ENCODE measurements at regions not wholly inside any gene's neighbourhood (a gene's known extent, or its start where the extent isn't known, plus 50 kb on each side); places are given as distances from the start of the nearest gene placed in this dataset.

DNA sequence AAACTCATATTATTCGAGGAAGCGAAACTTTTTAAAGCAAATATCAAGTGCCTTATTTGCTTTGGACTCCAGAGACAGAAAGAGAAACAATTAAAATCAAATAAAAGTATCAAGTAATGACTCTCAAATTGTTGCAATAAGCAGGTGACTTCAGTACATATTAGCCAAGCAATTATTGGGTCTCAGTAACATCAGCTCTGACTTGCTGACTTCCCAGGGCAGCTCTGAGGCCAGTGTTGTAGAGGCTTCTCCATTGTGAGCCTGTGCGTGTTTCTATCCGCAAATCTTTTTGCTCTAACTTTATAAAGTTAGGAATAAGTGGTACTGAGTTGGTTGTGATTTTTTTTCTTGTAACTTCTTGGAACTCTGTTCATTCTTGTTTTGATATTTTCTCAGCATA is 186.8 kb upstream of the PRLR start:
- TF ChIP-seq, protein P1, sequence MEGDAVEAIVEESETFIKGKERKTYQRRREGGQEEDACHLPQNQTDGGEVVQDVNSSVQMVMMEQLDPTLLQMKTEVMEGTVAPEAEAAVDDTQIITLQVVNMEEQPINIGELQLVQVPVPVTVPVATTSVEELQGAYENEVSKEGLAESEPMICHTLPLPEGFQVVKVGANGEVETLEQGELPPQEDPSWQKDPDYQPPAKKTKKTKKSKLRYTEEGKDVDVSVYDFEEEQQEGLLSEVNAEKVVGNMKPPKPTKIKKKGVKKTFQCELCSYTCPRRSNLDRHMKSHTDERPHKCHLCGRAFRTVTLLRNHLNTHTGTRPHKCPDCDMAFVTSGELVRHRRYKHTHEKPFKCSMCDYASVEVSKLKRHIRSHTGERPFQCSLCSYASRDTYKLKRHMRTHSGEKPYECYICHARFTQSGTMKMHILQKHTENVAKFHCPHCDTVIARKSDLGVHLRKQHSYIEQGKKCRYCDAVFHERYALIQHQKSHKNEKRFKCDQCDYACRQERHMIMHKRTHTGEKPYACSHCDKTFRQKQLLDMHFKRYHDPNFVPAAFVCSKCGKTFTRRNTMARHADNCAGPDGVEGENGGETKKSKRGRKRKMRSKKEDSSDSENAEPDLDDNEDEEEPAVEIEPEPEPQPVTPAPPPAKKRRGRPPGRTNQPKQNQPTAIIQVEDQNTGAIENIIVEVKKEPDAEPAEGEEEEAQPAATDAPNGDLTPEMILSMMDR (IDR thresholded peaks at IDR 0.05; ENCODE audit: control extremely low read depth in 1 of 3, insufficient read depth in 1 of 3, low read depth in 1 of 3, low read length in 3 of 3), result no peak
- no peak for TF ChIP-seq EZH2 (IDR thresholded peaks at IDR 0.05; ENCODE audit: low read depth, low read length, severe bottlenecking)
- no peak for TF ChIP-seq EGR1 (IDR thresholded peaks at IDR 0.05; ENCODE audit: borderline replicate concordance, low read depth, low read length)
- TF ChIP-seq TEAD4 (IDR thresholded peaks at IDR 0.05; ENCODE audit: low read depth, low read length), result no peak
- TF ChIP-seq TAF1 (IDR thresholded peaks at IDR 0.05; ENCODE audit: low read depth, low read length), result no peak
- TF ChIP-seq EP300 (IDR thresholded peaks at IDR 0.05; ENCODE audit: borderline replicate concordance in 1 of 2, low read depth in 2 of 2, low read length in 2 of 2), result no peak
- no peak for TF ChIP-seq POLR2A (IDR thresholded peaks at IDR 0.05; ENCODE audit: control extremely low read depth in 1 of 2, low read depth in 2 of 2, low read length in 2 of 2)
- no peak for TF ChIP-seq SP1 (IDR thresholded peaks at IDR 0.05; ENCODE audit: low read depth, low read length)
- no peak for TF ChIP-seq BACH1 (IDR thresholded peaks at IDR 0.05; ENCODE audit: low read length)
- TF ChIP-seq, protein P2, sequence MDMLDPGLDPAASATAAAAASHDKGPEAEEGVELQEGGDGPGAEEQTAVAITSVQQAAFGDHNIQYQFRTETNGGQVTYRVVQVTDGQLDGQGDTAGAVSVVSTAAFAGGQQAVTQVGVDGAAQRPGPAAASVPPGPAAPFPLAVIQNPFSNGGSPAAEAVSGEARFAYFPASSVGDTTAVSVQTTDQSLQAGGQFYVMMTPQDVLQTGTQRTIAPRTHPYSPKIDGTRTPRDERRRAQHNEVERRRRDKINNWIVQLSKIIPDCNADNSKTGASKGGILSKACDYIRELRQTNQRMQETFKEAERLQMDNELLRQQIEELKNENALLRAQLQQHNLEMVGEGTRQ (IDR thresholded peaks at IDR 0.05; ENCODE audit: low read length), result no peak
- TF ChIP-seq, protein P3, sequence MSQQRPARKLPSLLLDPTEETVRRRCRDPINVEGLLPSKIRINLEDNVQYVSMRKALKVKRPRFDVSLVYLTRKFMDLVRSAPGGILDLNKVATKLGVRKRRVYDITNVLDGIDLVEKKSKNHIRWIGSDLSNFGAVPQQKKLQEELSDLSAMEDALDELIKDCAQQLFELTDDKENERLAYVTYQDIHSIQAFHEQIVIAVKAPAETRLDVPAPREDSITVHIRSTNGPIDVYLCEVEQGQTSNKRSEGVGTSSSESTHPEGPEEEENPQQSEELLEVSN (IDR thresholded peaks at IDR 0.05), result no peak
- TF ChIP-seq, protein P4, sequence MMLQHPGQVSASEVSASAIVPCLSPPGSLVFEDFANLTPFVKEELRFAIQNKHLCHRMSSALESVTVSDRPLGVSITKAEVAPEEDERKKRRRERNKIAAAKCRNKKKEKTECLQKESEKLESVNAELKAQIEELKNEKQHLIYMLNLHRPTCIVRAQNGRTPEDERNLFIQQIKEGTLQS (IDR thresholded peaks at IDR 0.05; ENCODE audit: insufficient read depth, low read depth, low read length), result no peak
- TF ChIP-seq CHD1 (IDR thresholded peaks at IDR 0.05; ENCODE audit: low read depth, low read length), result no peak
- TF ChIP-seq CEBPB (IDR thresholded peaks at IDR 0.05; ENCODE audit: low read depth, low read length), result no peak

Measured in H1 (cell line).